NOMO-1 treated with dmso at 0.1 percent for 144 hours (cell line): ENCODE measurements at regions not wholly inside any gene's neighbourhood (a gene's known extent, or its start where the extent isn't known, plus 50 kb on each side); places are given as distances from the start of the nearest gene placed in this dataset.
"Not testable (repeated sequence)": the region's sequence is repeated elsewhere in the genome, so short reads cannot be mapped to it uniquely, and the experiment has no call there.

Experiments used
- DNase-seq: peaks from one replicate; lab custom pipeline; 2025; ENCODE audit not compliant: unreplicated experiment; lab: John Stamatoyannopoulos, UW

- no peak for DNase-seq
Measured at GRCh38 chr13:85137516-85137915, 661.7 kb downstream of the SLITRK6 start.

GRCh38 chr13:85132986-85133385 lies 666.2 kb downstream of the SLITRK6 start:
- no peak for DNase-seq

DNA sequence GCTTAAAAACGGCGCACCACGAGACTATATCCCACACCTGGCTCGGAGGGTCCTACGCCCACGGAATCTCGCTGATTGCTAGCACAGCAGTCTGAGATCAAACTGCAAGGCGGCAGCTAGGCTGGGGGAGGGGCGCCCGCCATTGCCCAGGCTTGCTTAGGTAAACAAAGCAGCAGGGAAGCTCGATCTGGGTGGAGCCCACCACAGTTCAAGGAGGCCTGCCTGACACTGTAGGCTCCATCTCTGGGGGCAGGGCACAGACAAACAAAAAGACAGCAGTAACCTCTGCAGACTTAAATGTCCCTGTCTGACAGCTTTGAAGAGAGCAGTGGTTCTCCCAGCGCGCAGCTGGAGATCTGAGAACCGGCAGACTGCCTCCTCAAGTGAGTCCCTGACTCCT lies 675.7 kb downstream of the SLITRK6 start:
- DNase-seq = not testable (repeated sequence)

GRCh38 chr13:85108356-85108755 lies 690.9 kb downstream of the SLITRK6 start:
- DNase-seq = no peak

DNA sequence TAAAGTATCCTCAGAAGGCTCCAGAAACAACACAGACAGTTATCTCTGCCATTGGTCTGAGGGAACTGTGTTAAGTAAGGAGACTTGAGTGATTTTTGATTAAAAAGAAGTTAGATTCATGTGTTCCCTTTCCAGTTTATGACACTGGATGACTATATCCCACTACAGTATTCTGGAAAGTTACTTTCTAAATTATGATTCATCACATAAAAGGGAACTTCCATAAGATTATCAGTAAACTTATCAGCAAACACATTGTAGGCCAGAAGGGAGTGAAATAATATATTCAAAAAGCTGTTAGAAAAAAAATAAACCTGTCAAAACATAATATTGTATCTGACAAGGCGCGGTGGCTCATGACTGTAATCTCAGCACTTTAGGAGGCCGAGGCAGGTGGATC lies 700.0 kb downstream of the SLITRK6 start:
- no peak for DNase-seq

GRCh38 chr13:85095418-85096272 lies 703.6 kb downstream of the SLITRK6 start:
- DNase-seq = no peak

- DNase-seq = no peak
Measured at GRCh38 chr13:85093808-85094207, 705.4 kb downstream of the SLITRK6 start.

DNA sequence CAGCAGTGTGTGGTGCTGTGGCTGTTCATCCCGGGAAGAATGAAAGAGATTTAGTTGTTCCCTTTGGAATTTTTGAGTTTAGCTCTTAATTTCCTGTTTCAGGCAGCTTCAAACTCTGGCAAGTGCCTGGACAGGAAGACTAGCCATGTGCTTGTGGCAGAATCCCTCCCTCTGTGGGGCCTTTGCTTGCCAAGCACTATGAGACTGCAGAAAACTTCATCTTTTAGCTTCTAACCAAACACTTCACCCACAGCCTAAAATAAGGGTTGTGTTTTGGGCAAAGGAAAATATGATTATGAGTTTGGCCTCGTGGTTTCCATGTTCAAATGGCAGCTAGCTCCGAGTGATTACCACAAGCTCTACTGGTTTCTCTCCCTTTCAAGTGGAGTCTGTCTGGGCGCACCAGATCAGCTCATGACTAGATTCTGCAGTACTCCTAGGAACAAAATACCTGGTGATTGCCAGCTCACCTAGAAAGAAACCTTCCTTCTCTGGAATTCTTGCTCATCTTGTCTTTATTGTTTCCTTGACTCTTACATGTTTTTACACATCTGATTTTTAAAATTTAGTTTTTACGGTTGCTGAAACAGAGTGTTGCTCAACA lies 707.5 kb downstream of the SLITRK6 start:
- DNase-seq = no peak

DNA sequence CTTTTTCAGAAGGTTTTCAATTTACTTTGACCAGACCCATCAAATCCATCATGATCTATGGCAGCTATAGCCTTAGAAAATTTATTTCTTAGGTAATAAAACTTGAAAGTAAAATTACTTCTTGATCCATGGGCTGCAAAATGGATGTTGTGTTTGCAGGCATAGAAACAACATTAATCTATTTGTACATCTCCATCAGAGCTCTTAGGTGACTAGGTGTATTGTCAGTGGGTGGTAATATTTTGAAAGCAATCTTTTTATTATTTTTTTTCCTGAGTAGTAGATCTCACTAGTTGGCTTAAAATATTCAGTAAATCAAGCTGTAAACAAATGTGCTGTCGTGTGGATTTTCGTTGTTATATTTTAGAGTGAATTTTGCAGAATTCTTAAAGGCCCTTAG lies 710.0 kb downstream of the SLITRK6 start:
- no peak for DNase-seq

DNA sequence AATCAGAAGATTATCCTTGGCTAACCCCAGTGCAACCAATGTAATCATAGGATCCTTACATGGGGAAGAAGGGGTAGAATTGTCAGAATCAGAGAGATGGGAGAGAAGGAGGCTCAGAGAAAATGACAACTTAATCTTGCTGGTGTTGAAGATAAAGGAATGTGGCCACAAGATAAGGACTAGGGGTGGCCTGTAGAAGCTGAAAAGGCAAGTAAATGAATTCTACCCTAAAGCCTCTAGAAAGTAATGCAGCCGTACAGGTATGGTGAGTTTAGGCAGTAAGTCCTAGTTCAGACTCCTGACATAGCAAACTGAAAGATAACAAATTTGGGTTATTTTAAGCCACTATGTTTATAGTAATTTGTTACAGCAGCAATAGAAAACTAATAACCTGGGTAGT lies 718.5 kb downstream of the SLITRK6 start:
- no peak for DNase-seq

- DNase-seq = no peak
Measured at GRCh38 chr13:85076343-85076742, 722.9 kb downstream of the SLITRK6 start.

GRCh38 chr13:85074543-85075313 lies 724.5 kb downstream of the SLITRK6 start:
- no peak for DNase-seq

DNA sequence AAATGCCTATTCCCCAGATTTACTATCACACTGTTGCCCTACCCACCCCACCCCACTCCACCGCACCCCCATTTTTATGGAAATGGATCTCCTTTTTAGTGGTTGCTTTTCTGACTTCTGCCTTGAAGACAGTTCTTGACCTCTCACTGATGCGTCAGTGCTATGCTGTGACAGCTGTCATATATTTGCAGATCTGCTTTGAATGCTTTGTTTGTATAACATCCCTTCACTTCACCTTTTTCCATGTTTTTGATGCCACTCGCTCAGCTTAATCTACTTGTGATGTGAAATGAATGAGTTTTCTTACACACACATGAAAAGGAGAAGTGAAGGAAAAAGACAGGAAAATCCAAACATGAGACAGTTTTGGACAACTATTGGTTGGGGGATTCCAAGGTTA lies 731.0 kb downstream of the SLITRK6 start:
- no peak for DNase-seq

DNA sequence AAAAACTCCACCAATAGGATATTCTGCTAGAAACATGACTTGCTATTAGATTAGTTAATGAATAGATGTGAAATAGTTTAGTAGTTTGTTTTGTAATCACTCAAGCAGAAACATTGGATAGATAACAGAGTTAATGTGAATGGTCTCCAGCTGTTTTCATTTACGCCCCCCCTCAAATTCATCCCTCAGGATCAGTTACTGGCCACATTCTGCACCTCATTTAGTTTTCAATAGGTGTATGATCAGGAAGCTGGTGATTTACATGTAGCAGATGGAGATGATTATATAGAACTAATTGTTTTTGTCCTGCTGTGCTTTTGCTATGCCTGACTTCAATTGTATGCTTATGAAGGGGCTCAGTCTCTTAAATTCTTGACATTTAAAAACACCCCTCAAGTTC lies 759.0 kb downstream of the SLITRK6 start:
- no peak for DNase-seq

DNA sequence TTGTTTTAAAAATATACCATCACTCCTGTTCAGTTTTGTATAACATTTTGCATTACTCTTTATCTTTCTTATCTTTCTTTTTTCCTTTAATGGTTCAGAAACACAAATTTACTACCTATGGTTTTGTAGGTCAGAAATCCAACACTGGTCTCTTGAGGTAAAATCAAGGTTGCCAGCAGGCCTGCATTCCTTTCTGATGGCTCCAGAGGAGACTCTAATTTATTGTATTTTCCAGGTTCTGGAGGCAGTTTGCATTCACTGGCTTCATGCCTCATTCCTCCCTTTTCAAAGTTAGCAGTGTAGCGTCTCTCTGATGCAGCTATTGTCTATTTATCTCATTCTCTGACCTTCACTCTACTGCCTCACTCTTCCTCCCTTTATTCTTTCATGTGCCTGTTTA lies 767.4 kb downstream of the SLITRK6 start:
- no peak for DNase-seq

- DNase-seq = no peak
Measured at GRCh38 chr13:85028035-85028434, 771.2 kb downstream of the SLITRK6 start.

DNA sequence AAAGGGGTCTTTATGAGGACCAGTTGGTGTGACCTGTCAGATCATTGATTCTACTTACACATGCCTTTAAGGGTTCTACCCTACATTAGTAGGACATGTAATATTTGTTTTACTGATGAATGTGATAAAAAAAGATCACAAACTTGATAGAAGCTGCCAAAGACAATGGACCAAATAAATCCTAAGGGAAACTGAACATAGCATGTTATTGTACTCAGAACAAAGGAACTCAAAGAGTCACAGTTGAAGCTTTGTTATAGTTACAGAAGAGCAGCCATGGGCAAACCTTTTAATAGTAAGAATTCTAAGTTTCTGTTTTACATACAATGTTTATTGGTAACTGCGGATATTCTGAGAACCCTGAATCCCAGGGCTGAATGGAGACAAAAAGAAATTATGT lies 780.1 kb downstream of the SLITRK6 start:
- DNase-seq = no peak

- DNase-seq = no peak
Measured at GRCh38 chr13:85013006-85013405, 786.2 kb downstream of the SLITRK6 start.

DNA sequence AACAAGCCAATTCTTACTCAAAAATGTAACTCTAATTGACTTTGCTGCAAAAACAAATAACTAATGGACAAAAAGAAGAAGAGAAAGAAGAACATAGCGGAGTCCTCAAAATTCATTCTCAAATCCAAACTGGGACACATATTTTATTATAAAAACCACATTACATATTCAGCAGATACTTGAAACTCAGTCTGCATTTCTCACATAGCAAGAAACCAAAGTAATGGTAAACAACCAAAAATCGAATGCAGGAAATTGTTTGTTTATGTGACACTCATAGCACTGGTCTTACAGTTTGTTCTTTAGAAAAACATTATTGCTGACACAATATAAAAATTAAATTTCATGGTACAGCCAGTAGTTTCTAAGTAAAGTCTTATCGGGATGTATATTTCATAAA lies 789.8 kb downstream of the SLITRK6 start:
- no peak for DNase-seq

DNA sequence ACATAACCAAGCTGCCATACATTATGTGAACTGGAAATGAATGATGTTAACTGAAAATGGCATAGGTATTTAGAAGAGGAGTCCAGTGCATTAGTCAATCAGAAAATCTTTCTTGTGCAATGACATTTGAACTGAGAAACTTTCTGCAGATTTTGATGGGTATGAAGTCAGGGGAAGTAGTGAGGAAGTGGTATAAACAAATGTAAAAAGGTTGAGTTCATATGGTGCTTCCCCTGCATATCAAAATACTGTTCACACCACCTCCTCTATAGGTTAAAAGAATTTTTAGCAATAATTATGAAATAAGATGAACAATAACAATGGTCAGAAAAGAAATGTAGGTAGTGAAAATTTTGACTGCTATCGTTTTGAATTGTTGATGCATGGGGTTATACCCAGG lies 800.0 kb downstream of the SLITRK6 start:
- DNase-seq = no peak

DNA sequence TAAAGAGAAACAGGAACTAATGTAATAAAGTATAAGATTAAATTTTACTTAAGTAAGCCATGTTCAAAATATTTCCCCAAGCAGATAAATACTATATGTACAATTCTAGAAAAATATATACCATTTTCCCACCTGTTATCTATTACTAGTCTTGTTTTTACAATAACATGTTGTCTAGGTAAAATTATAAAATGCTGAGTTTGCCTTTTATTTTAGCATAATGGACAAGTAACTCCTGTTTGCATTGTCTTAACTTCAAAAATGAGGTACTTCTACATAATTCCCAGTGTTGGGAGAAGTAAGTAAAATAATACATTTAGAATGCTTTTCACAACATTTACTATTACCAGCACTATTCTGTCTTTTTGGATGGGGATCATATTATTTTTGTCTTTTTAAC lies 800.5 kb downstream of the SLITRK6 start:
- no peak for DNase-seq

GRCh38 chr13:84997858-84998257 lies 801.4 kb downstream of the SLITRK6 start:
- DNase-seq = no peak
